B cell (primary cell): ENCODE measurements at regions not wholly inside any gene's neighbourhood (a gene's known extent, or its start where the extent isn't known, plus 50 kb on each side); places are given as distances from the start of the nearest gene placed in this dataset.

ENCODE experiments used
- ATAC-seq: fragments of 200-7000 bp; cut with Tn5 transposase; one replicate; pipeline ENCODE4 v1.10.0; 2021; ENCODE audit warnings: low read depth, mild to moderate bottlenecking, moderate number of reproducible peaks, moderate library complexity
- CTCF ChIA-PET: fragments of 350-600 bp; sonication (Branson Sonifier 250); formaldehyde crosslinking; loops from one replicate; lab custom pipeline; 2021; ENCODE audit warnings: antibody characterized with exemption, inconsistent platforms; lab: Charles Lee
- POLR2A ChIA-PET: fragments of 350-600 bp; sonication (Branson Sonifier 250); formaldehyde crosslinking; loops from one replicate; lab custom pipeline; 2021; ENCODE audit warnings: antibody characterized with exemption; lab: Charles Lee
- DNase-seq: peaks from one replicate; pipeline ENCODE4 v3.0.0; 2013
- H2AFZ ChIP-seq: 2 replicates; pipeline ENCODE4 v1.6.1; 2012; ENCODE audit warnings: mild to moderate bottlenecking, low read depth, low read length; ENCODE audit not compliant: insufficient read depth, poor library complexity, severe bottlenecking
- H3K27ac ChIP-seq, 2 donors: 1 replicate in 1 of 2; 2 replicates in 1 of 2; pipeline ENCODE4 v1.5.1; 2012 to 2013; ENCODE audit warnings: low read length in 2 of 2, mild to moderate bottlenecking in 2 of 2, moderate library complexity in 1 of 2
- H3K27me3 ChIP-seq, 4 experiments: fragments of 200-600 bp in 1 of 4; sonication (generic) in 1 of 4; replicated peaks in 1 of 4; 1 replicate in 2 of 4; 2 replicates in 2 of 4; pipeline versions ENCODE4 v1.6.1 to v1.7.0; 2013 to 2016; ENCODE audit warnings: low read length in 3 of 4, mild to moderate bottlenecking in 2 of 4, mixed read lengths in 1 of 4, moderate library complexity in 1 of 4; ENCODE audit not compliant: insufficient read depth in 4 of 4, control insufficient read depth in 3 of 4; ENCODE audit errors: control extremely low read depth in 1 of 4
- H3K36me3 ChIP-seq, 2 experiments: replicated peaks in 1 of 2; 1 replicate in 1 of 2; 2 replicates in 1 of 2; pipeline versions ENCODE4 v1.6.1 to v1.7.1; 2013; ENCODE audit warnings: low read length in 1 of 2; ENCODE audit not compliant: insufficient read depth in 2 of 2, control insufficient read depth in 1 of 2; ENCODE audit errors: control extremely low read depth in 1 of 2, extremely low read depth in 1 of 2
- H3K4me1 ChIP-seq, 2 donors: fragments of 200-600 bp in 1 of 2; sonication (generic) in 1 of 2; 1 replicate in 1 of 2; 2 replicates in 1 of 2; pipeline versions ENCODE4 v1.5.1 to v1.6.1; 2013 to 2017; ENCODE audit warnings: low read length in 2 of 2; ENCODE audit not compliant: control insufficient read depth in 2 of 2, insufficient read depth in 2 of 2
- H3K4me2 ChIP-seq: replicated peaks from 2 replicates; pipeline ENCODE3; 2012; ENCODE audit warnings: mild to moderate bottlenecking, low read depth, low read length; ENCODE audit not compliant: poor library complexity, severe bottlenecking
- H3K4me3 ChIP-seq, 5 experiments: fragments of 200-600 bp in 1 of 5; sonication (generic) in 1 of 5; 1 replicate in 3 of 5; 2 replicates in 2 of 5; pipeline versions ENCODE4 v1.5.1 to v1.7.0; 2011 to 2016; ENCODE audit warnings: low read length in 4 of 5, mild to moderate bottlenecking in 4 of 5, low read depth in 2 of 5, control low read depth in 1 of 5, moderate library complexity in 1 of 5; ENCODE audit not compliant: insufficient read depth in 1 of 5; ENCODE audit errors: control extremely low read depth in 1 of 5, extremely low read depth in 1 of 5
- H3K79me2 ChIP-seq: fragments of 200-600 bp; sonication (generic); one replicate; pipeline ENCODE4 v1.6.0; 2016; ENCODE audit warnings: low read length; ENCODE audit not compliant: control insufficient read depth, insufficient read depth
- H3K9ac ChIP-seq: fragments of 200-600 bp; sonication (generic); 2 replicates; pipeline ENCODE4 v1.6.1; 2017; ENCODE audit warnings: mild to moderate bottlenecking, low read length, moderate library complexity
- H3K9me3 ChIP-seq, 3 donors: one replicate each; pipeline versions ENCODE4 v1.6.1 to v1.7.1; 2013; ENCODE audit warnings: low read length in 2 of 3; ENCODE audit not compliant: control insufficient read depth in 2 of 3, insufficient read depth in 1 of 3; ENCODE audit errors: control extremely low read depth in 1 of 3
- H4K20me1 ChIP-seq: 2 replicates; pipeline ENCODE4 v1.6.0; 2012; ENCODE audit warnings: mild to moderate bottlenecking, low read length; ENCODE audit not compliant: insufficient read depth, control insufficient read depth, poor library complexity, severe bottlenecking
- H3K27ac Mint-ChIP-seq: one replicate; pipeline ENCODE4 v1.8.0; 2021; ENCODE audit warnings: mixed read lengths
- H3K27me3 Mint-ChIP-seq: one replicate; pipeline ENCODE4 v1.8.0; 2021; ENCODE audit warnings: mixed read lengths
- H3K4me1 Mint-ChIP-seq: one replicate; pipeline ENCODE4 v1.8.0; 2021; ENCODE audit warnings: mixed read lengths
- H3K4me3 Mint-ChIP-seq: one replicate; pipeline ENCODE4 v1.8.0; 2021; ENCODE audit warnings: mixed read lengths
- H3K9me3 Mint-ChIP-seq: one replicate; pipeline ENCODE4 v1.8.0; 2022; ENCODE audit warnings: mixed read lengths; ENCODE audit not compliant: insufficient read depth
- EZH2 ChIP-seq: IDR thresholded peaks from 2 replicates; pipeline ENCODE4 v1.6.1; 2012; ENCODE audit warnings: borderline replicate concordance, low read depth, mild to moderate bottlenecking, moderate library complexity, low read length; ENCODE audit not compliant: insufficient read depth, poor library complexity, severe bottlenecking
- WGBS: methylation state at CpG from one replicate; pipeline ENCODE4 v1.1.5; 2013; ENCODE audit warnings: missing lambda C conversion rate; ENCODE audit not compliant: insufficient coverage; 5-methylcytosine and 5-hydroxymethylcytosine counted together
- intact Hi-C: fragments of 100-400 bp; cut with micrococcal nuclease; formaldehyde crosslinking; loops from one replicate; pipeline ENCODE4 v1.10.0; 2022
- TF ChIP-seq, protein P1 (sequence below): fragments of 200-600 bp; IDR thresholded peaks from one replicate; pipeline ENCODE4 v1.8.0; 2022; ENCODE audit warnings: antibody characterized with exemption, mild to moderate bottlenecking

DNA sequence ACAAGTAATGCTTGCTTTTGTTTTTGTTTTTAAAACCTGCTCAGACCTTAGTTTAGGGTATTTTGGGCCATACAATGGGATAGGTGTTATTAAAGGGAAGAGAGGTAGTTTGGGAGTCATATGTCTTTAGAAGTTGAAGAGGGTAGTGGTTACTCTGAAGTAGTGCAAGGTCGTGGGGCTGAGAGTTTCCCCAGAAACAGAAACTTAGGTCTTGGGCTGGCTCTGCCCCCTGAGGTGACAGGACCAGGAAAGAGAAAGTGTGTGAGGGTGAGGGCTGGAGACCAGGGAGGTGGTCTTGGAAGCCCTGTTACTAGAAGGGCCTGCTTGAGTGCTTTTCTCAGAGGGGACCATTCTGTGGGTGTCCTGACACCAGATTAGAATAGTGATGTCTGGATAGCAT lies 500.5 kb upstream of the SPHKAP start:
- Mint-ChIP-seq H3K27ac (no peak overlapping the region), H3K4me1 (no peaks in the 10 kb centered on the region), H3K9me3 (peaks cover 3% of the 10 kb centered on the region), H3K4me3 (no peak overlapping the region), H3K27me3 (no peaks in the 10 kb centered on the region)
- H3K27me3 ChIP-seq = no peaks in the 10 kb centered on the region
- ATAC-seq (no peak), DNase-seq (no peak)
- no peak overlapping the region for H3K27ac ChIP-seq
- whole genome bisulfite sequencing = 8% methylated on average over 1 of the region's 1 CpG
- H2AFZ ChIP-seq = no peak overlapping the region
- no peaks in the 10 kb centered on the region for H3K9me3 ChIP-seq
- POLR2A ChIA-PET = no interaction called here
- no peak overlapping the region for H3K9ac ChIP-seq
- intact Hi-C loops = no loop called here
- no peaks in the 10 kb centered on the region for H3K79me2 ChIP-seq
- no peak overlapping the region for H3K4me2 ChIP-seq
- H3K4me1 ChIP-seq = no peaks in the 10 kb centered on the region
- H4K20me1 ChIP-seq = no peaks in the 10 kb centered on the region
- CTCF ChIA-PET = no interaction called here
- no peak overlapping the region for H3K4me3 ChIP-seq
- TF ChIP-seq EZH2 = no peak
- TF ChIP-seq, protein P1, sequence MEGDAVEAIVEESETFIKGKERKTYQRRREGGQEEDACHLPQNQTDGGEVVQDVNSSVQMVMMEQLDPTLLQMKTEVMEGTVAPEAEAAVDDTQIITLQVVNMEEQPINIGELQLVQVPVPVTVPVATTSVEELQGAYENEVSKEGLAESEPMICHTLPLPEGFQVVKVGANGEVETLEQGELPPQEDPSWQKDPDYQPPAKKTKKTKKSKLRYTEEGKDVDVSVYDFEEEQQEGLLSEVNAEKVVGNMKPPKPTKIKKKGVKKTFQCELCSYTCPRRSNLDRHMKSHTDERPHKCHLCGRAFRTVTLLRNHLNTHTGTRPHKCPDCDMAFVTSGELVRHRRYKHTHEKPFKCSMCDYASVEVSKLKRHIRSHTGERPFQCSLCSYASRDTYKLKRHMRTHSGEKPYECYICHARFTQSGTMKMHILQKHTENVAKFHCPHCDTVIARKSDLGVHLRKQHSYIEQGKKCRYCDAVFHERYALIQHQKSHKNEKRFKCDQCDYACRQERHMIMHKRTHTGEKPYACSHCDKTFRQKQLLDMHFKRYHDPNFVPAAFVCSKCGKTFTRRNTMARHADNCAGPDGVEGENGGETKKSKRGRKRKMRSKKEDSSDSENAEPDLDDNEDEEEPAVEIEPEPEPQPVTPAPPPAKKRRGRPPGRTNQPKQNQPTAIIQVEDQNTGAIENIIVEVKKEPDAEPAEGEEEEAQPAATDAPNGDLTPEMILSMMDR = no peak
- no peaks in the 10 kb centered on the region for H3K36me3 ChIP-seq

DNA sequence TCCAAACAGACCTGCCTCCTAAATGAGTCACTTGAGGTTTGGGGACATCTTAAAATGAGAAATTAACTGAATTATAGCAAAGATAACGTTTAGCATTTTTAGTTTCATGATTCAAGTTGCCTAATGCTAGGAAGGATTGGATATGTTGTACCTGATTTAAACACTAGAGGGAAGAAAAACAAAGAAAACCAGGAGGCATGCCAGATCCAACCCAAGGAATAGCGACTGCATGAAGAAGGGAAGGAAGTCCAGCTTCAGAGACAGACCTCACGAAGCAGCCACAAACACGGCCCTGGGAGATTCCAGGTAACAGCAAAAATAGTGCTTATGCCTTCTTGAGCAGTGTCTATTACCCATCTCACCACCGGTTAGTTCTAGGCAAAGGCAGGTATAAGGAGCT lies 499.9 kb upstream of the SPHKAP start:
- no peak overlapping the region for H3K4me3 ChIP-seq
- H3K27ac ChIP-seq = no peak overlapping the region
- ChIA-PET POLR2A (no interaction called here), CTCF (no interaction called here)
- H3K4me1 ChIP-seq = no peaks in the 10 kb centered on the region
- H3K27me3 ChIP-seq = no peaks in the 10 kb centered on the region
- no peaks in the 10 kb centered on the region for H3K9me3 ChIP-seq
- intact Hi-C loops = no loop called here
- no peak overlapping the region for H3K4me3 Mint-ChIP-seq
- no peaks in the 10 kb centered on the region for H3K27me3 Mint-ChIP-seq
- peaks cover 3% of the 10 kb centered on the region for H3K9me3 Mint-ChIP-seq
- no peaks in the 10 kb centered on the region for H3K36me3 ChIP-seq
- ATAC-seq = no peak
- H3K4me1 Mint-ChIP-seq = no peaks in the 10 kb centered on the region
- no peak overlapping the region for H3K9ac ChIP-seq
- no peaks in the 10 kb centered on the region for H4K20me1 ChIP-seq
- no peak overlapping the region for H2AFZ ChIP-seq
- TF ChIP-seq, protein P1 = no peak
- TF ChIP-seq EZH2 = no peak
- H3K27ac Mint-ChIP-seq = no peak overlapping the region
- H3K79me2 ChIP-seq = no peaks in the 10 kb centered on the region
- no peak for DNase-seq
- 18% methylated on average over 3 of the region's 5 CpGs for WGBS
- no peak overlapping the region for H3K4me2 ChIP-seq
